Gastrocnemius medialis (tissue), 4 donors: ENCODE measurements at regions not wholly inside any gene's neighbourhood (a gene's known extent, or its start where the extent isn't known, plus 50 kb on each side); places are given as distances from the start of the nearest gene placed in this dataset.

Experiments used
- CTCF ChIP-seq, 5 experiments: fragments of 450-650 bp in 3 of 5; fragments of 200-600 bp in 2 of 5; sonication (generic) in 2 of 5; IDR thresholded peaks in 4 of 5; conservative IDR thresholded peaks in 1 of 5; 1 replicate in 4 of 5; 2 replicates in 1 of 5; pipeline ENCODE4 v1.5.1; 2016 to 2019; ENCODE audit warnings: antibody characterized with exemption in 5 of 5, mild to moderate bottlenecking in 3 of 5, moderate library complexity in 3 of 5
- POLR2A ChIP-seq, 2 donors: fragments of 450-650 bp; IDR thresholded peaks; one replicate each; pipeline ENCODE4 v1.6.1; 2017; ENCODE audit warnings: antibody characterized with exemption in 2 of 2, mild to moderate bottlenecking in 2 of 2, moderate library complexity in 2 of 2

GRCh38 chr2:185894223-185894622 lies 155.6 kb downstream of the FSIP2 start:
- TF ChIP-seq CTCF (IDR thresholded peaks at IDR 0.05 in 4 of 5, conservative IDR thresholded peaks at IDR 0.05 in 1 of 5), result no peak
- TF ChIP-seq POLR2A (IDR thresholded peaks at IDR 0.05), result no peak
